AG09309 (cell line): ENCODE measurements at regions not wholly inside any gene's neighbourhood (a gene's known extent, or its start where the extent isn't known, plus 50 kb on each side); places are given as distances from the start of the nearest gene placed in this dataset.

ENCODE experiments used
- DNase-seq: peaks from one replicate; pipeline ENCODE4 v3.0.0-alpha.2; 2010; ENCODE audit warnings: low read depth
- H3K4me3 ChIP-seq: 2 replicates; pipeline ENCODE4 v1.5.1; 2011; ENCODE audit warnings: mild to moderate bottlenecking, low read depth, low read length, moderate library complexity; ENCODE audit not compliant: control insufficient read depth
- TF ChIP-seq, protein P1 (sequence below): IDR thresholded peaks from 2 replicates; pipeline ENCODE4 v1.5.1; 2011; ENCODE audit warnings: mild to moderate bottlenecking, low read depth, low read length, inconsistent platforms; ENCODE audit not compliant: insufficient read depth, control insufficient read depth; ENCODE audit errors: missing control alignments

- no peak for DNase-seq
- TF ChIP-seq, protein P1, sequence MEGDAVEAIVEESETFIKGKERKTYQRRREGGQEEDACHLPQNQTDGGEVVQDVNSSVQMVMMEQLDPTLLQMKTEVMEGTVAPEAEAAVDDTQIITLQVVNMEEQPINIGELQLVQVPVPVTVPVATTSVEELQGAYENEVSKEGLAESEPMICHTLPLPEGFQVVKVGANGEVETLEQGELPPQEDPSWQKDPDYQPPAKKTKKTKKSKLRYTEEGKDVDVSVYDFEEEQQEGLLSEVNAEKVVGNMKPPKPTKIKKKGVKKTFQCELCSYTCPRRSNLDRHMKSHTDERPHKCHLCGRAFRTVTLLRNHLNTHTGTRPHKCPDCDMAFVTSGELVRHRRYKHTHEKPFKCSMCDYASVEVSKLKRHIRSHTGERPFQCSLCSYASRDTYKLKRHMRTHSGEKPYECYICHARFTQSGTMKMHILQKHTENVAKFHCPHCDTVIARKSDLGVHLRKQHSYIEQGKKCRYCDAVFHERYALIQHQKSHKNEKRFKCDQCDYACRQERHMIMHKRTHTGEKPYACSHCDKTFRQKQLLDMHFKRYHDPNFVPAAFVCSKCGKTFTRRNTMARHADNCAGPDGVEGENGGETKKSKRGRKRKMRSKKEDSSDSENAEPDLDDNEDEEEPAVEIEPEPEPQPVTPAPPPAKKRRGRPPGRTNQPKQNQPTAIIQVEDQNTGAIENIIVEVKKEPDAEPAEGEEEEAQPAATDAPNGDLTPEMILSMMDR, result no peak
- H3K4me3 ChIP-seq, result no peak overlapping the region
These were observed 375.2 kb downstream of the FSCB start for GRCh38 chr14:44131861-44132260.

GRCh38 chr14:44113769-44114730 lies 393.0 kb downstream of the FSCB start:
- TF ChIP-seq, protein P1, result no peak
- DNase-seq, result no peak
- H3K4me3 ChIP-seq, result no peak overlapping the region

GRCh38 chr14:44112774-44113460 lies 394.2 kb downstream of the FSCB start:
- DNase-seq, result no peak
- TF ChIP-seq, protein P1, result no peak
- H3K4me3 ChIP-seq, result no peak overlapping the region

DNA sequence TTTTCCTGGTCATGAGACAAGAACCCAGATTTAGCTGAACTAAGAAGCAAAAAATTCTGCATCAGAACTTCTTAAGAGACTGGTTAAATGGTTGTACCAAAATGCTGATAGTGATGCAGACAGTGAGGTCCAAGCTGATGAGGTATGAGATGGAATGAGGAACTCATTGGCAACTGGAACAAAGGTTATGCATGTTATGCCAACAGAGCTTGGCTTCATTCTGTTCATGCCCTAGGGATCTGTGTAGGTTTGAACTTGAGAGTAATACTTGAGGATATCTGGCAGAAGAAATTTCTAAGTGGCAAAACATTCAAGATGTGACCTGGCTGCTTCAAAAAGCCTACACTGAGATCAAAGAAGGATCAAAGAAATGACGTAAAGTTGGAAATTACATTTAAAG lies 398.0 kb downstream of the FSCB start:
- TF ChIP-seq, protein P1, result no peak

DNA sequence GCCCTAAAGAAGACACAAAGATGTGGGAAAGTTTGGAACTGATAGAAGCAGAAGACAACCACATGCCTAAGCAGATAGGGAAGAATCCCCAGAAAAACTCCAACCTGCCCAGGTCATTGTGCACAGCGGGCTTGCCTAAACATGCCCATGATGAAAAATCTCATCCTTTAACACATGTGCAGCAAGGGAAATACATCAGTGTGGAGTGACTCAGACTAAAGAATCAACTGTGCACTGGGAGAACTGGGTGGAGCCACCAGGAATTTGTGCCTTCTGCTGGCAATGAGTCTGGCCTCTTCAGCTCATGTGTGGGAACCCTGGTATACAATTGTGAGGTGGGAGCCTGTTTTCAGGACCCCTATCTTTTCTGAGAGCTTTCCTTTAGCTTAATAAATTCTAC lies 398.5 kb downstream of the FSCB start:
- TF ChIP-seq, protein P1, result no peak
- no peak for DNase-seq
- H3K4me3 ChIP-seq, result no peak overlapping the region

More for the DNA sequence above, 398.0 kb downstream of the FSCB start:
- no peak overlapping the region for H3K4me3 ChIP-seq
- no peak for DNase-seq

- H3K4me3 ChIP-seq, result no peak overlapping the region
- TF ChIP-seq, protein P1, result no peak
- DNase-seq, result no peak
These were observed 399.9 kb downstream of the FSCB start for GRCh38 chr14:44107156-44107555.
